IPS-NIHi7 (cell line): ENCODE measurements at regions not wholly inside any gene's neighbourhood (a gene's known extent, or its start where the extent isn't known, plus 50 kb on each side); places are given as distances from the start of the nearest gene placed in this dataset.
"Not testable (repeated sequence)": the region's sequence is repeated elsewhere in the genome, so short reads cannot be mapped to it uniquely, and the experiment has no call there.

Experiments used
- DNase-seq: peaks from one replicate; pipeline ENCODE4 v3.0.0; 2012; ENCODE audit warnings: mixed read lengths; ENCODE audit errors: extremely low spot score

- DNase-seq, result no peak
Measured at GRCh38 chr2:199569336-199569735, 111.6 kb upstream of the SATB2 start.

DNA sequence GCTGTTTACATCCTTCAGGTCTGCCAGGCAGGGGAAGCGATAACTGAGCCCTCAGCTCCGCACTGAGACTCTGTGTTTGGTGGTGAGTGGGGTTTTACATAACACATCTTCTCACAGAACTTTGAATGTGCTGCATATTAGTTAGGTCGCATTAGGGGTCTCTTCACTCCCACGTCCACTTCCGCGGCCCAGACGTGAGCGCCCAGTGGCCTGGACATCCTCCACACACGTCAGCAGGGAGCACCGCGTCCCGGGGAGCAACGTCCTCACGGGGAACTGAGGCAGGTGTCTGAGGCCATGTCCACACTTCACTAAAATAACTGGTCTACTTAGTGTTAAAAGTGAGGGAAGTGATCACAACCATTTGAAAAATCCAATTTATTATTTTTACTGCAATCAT is 100.4 kb upstream of the SATB2 start:
- DNase-seq, result no peak

DNA sequence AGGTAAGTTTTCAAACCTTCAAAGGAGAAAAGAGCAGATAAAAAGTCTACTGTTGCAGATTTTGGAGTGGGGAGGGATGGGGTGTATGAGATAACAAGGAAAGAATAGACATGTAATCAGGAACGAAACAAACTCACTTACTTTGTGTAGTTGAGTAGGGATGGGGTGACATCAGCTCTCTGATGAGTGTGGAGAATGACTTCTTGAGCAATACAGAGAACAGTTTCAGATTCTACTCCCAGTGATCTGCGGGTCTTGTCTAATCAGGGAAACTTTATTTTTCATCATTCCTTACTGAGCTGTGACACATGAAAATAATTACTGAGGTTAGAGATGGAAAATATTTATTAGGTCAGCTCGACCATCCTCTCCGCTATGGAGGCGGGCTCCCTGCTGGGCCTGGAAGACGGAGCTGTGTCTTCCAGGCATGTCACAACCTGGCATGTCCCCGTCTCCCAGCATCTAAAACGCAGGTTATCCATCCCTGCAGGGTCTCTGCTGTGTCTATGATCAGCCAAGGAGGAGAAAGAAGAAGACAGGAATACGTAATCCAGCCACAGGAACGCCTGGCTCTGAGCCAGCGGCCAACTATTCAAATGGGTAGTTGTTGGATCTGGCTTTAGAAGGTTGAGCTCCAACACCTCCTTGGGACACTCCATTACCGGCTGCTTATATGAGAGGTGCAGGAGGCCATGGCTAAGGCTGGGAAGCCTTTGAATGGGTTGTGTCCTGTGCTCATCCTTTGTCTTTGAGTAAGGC is 99.0 kb upstream of the SATB2 start:
- DNase-seq, result no peak

GRCh38 chr2:199554026-199554425 is 96.3 kb upstream of the SATB2 start:
- DNase-seq, result no peak

- no peak for DNase-seq
Measured at GRCh38 chr2:199552141-199552540, 94.4 kb upstream of the SATB2 start.

- DNase-seq, result no peak
Measured at GRCh38 chr2:199543606-199544172, 86.0 kb upstream of the SATB2 start.

DNA sequence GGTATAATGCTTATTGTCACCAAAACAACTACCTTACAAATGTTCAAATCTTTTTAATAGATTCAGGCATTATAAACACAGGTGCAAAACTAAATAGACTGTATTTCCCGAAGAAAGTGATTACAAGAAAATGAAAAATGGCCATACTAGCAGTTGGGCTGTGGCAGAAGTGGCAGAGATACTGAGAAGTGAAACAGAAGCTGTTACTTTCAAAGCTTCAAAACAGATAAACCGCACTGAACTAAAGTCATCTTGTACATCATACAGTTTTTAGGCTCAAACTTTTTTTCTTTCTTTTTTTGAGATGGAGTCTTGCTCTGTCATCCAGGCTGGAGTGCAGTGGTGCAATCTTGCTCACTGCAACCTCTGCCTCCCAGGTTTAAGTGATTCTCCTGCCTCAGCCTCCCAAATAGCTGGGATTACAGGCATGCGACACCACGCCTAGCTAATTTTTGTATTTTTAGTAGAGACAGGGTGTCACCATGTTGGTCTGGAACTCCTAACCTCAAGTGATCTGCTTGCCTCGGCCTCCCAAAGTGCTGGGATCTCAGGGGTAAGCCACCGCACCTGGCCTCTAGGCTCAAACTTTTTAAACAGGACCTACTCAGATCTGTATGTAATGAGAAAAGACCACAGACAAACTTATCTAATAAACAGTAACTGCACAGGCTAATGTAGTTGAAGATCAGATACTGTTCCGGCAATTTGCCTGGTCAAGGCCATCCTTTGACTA is 77.9 kb upstream of the SATB2 start:
- DNase-seq, result no peak

- not testable (repeated sequence) for DNase-seq
Measured at GRCh38 chr2:199533873-199534272, 76.1 kb upstream of the SATB2 start.

- no peak for DNase-seq
Measured at GRCh38 chr2:199527071-199527470, 69.3 kb upstream of the SATB2 start.

- DNase-seq, result no peak
Measured at GRCh38 chr2:199524689-199525574, 67.2 kb upstream of the SATB2 start.

DNA sequence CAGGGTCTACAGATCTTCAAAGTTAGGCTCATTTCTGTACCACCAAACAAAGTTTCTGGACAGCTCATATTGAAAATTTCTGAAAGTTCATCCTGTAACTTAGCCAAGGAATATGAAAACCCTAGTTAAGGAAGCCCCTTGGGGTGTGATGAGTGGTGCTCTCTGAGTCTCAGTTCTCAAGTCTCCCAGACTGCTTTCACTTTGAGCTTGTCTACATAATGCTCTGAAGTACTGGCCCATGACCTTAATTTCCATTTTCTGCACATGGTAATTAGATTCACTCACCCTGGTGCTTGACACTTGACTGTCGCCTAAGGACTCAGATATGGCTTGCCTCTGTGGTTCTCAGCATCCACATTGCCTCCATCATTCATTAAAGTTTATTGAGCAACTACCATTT is 51.7 kb upstream of the SATB2 start:
- DNase-seq, result no peak
